ENCODE measurements at regions not wholly inside any gene's neighbourhood (a gene's known extent, or its start where the extent isn't known, plus 50 kb on each side); places are given as distances from the start of the nearest gene placed in this dataset.

DNA sequence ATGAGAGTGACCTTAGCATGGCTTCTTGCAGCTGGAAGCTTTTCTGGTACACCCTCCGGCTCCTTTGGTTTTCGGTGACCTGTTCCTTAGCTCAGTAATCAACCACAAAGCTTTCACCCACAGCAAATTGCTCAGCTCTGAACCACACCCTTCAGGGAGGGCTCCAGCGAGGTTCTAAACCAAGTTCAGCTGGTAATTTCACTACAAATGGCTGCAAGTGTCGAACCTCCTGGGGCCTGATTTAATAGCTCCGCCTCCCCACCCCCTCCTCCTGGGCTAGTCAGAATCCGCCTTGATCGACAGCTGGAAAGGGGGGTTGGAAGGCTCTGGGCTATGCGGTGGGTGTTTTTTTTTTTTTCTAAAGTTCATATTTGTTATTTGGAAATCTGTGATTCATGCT is 150.9 kb upstream of the MCTP2 start (continued):
- TF ChIP-seq TEAD4 (IDR thresholded peaks at IDR 0.05; ENCODE audit: borderline replicate concordance, insufficient read depth), result no peak

DNA sequence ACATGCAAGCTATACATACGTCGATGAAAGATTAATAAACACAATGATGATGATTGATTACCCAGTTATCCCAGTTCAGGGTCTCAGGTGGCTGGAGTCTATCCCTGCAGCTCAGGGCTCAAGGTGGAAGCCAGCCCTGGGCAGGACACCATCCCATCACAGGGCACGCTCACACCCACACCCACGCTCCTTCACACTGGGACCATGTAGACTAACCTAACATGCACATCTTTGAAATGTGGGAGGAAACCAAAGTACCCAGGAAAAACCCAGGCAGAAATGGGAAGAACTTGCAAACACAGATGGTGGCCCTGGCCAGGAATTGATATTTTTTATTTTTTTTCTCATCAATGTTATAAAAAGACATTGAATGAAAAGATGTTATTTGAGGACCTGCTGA is 151.4 kb upstream of the MCTP2 start:
- peaks cover 14 to 46% of the 10 kb centered on the region in 2 experiments; a peak in 3 of 4 replicates for H3K4me1 ChIP-seq (ENCODE audit: control insufficient read depth in 1 of 2, insufficient read depth in 2 of 2, low read depth in 1 of 2, low read length in 1 of 2)
- H3F3A ChIP-seq (replicated peaks; ENCODE audit: insufficient read depth), result peaks cover 6% of the 10 kb centered on the region
- TF ChIP-seq SMC3 (IDR thresholded peaks at IDR 0.05; ENCODE audit: low read depth, low read length) (no peak), CHD2 (IDR thresholded peaks at IDR 0.05; ENCODE audit: low read length, partially characterized antibody) (no peak), EZH2phosphoT487 (IDR thresholded peaks at IDR 0.05; ENCODE audit: borderline replicate concordance, low read depth) (no peak), NFIC (IDR thresholded peaks at IDR 0.05; ENCODE audit: borderline replicate concordance) (no peak), FOXJ3 (CRISPR knock-in tag; IDR thresholded peaks at IDR 0.05) (no peak), TEAD4 (IDR thresholded peaks at IDR 0.05; ENCODE audit: borderline replicate concordance, insufficient read depth) (no peak), FOSL2 (IDR thresholded peaks at IDR 0.05; ENCODE audit: borderline replicate concordance, low read depth) (no peak), FOXM1 (IDR thresholded peaks at IDR 0.05; ENCODE audit: low read depth) (no peak), RFX5 (IDR thresholded peaks at IDR 0.05; ENCODE audit: low read length) (no peak)
- H3K27ac ChIP-seq (ENCODE audit: low read depth in 2 of 2, low read length in 1 of 2), result no peak overlapping the region
- H3K9me2 ChIP-seq, result no peaks in the 10 kb centered on the region
- ChIA-PET CTCF (interaction anchor here (2.2 kb wide), 1 partner anchor 40 kb away, joined by 8 read pairs; no protein-coding TSS in a partner anchor), POLR2A (no interaction called here)
- H3K27me3 ChIP-seq (ENCODE audit: insufficient read depth), result no peaks in the 10 kb centered on the region
- WGBS (ENCODE audit: low lambda C conversion rate), result 71% methylated on average over 4 of the region's 4 CpGs
- H3K36me3 ChIP-seq (replicated peaks in 1 of 2; ENCODE audit: control insufficient read depth in 1 of 2, insufficient read depth in 2 of 2, low read length in 1 of 2), result no peaks in the 10 kb centered on the region
- no peak overlapping the region for H3K4me2 ChIP-seq
- no peak for DNase-seq
- H3K9ac ChIP-seq, result no peak overlapping the region
- no peak overlapping the region for H2AFZ ChIP-seq (ENCODE audit: low read depth)
- no peaks in the 10 kb centered on the region for H4K20me1 ChIP-seq (ENCODE audit: insufficient read depth)
- H3K9me3 ChIP-seq, result no peaks in the 10 kb centered on the region
- no peaks in the 10 kb centered on the region for H3K79me2 ChIP-seq (ENCODE audit: insufficient read depth)
- no peak overlapping the region for H3K4me3 ChIP-seq (ENCODE audit: low read depth in 2 of 2, low read length in 1 of 2)

DNA sequence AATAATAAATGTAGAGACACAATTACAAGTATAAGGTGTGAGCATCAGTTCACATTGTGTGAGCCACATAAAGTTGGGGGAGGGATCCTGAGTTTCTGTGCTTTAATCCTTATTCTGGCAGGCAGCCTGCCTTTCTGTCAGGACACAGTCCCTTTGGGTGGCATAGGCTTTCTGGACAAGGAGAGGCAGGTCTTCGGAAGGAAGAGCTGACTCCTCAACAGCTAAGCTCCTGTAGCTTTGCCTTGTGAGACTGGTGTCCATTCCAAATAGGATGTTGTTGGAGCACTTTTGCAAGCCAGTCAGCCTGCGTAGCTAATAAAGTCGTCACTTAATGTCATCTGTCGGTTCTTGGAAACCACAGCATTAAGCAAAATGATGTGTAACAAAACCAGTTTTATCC is 151.9 kb upstream of the MCTP2 start:
- 81% methylated on average over 4 of the region's 4 CpGs for WGBS (ENCODE audit: low lambda C conversion rate)
- Histone ChIP-seq H3K9me3 (no peaks in the 10 kb centered on the region), H3K27ac (ENCODE audit: low read depth in 2 of 2, low read length in 1 of 2) (no peak overlapping the region), H3F3A (replicated peaks; ENCODE audit: insufficient read depth) (peaks cover 6% of the 10 kb centered on the region), H3K36me3 (replicated peaks in 1 of 2; ENCODE audit: control insufficient read depth in 1 of 2, insufficient read depth in 2 of 2, low read length in 1 of 2) (no peaks in the 10 kb centered on the region), H3K27me3 (ENCODE audit: insufficient read depth) (no peaks in the 10 kb centered on the region), H3K9ac (no peak overlapping the region), H3K9me2 (no peaks in the 10 kb centered on the region), H2AFZ (ENCODE audit: low read depth) (no peak overlapping the region), H3K79me2 (ENCODE audit: insufficient read depth) (no peaks in the 10 kb centered on the region), H3K4me1 (ENCODE audit: control insufficient read depth in 1 of 2, insufficient read depth in 2 of 2, low read depth in 1 of 2, low read length in 1 of 2) (peaks cover 14 to 41% of the 10 kb centered on the region in 2 experiments; a peak in 3 of 4 replicates), H4K20me1 (ENCODE audit: insufficient read depth) (no peaks in the 10 kb centered on the region), H3K4me3 (ENCODE audit: low read depth in 2 of 2, low read length in 1 of 2) (no peak overlapping the region), H3K4me2 (no peak overlapping the region)
- CTCF ChIA-PET, result interaction anchor here (2.2 kb wide), 1 partner anchor 40 kb away, joined by 8 read pairs; no protein-coding TSS in a partner anchor
- TF ChIP-seq MXI1 (IDR thresholded peaks at IDR 0.05; ENCODE audit: low read depth, low read length), result no peak
- TF ChIP-seq FOSL2 (IDR thresholded peaks at IDR 0.05; ENCODE audit: borderline replicate concordance, low read depth), result no peak
- TF ChIP-seq, protein P1, sequence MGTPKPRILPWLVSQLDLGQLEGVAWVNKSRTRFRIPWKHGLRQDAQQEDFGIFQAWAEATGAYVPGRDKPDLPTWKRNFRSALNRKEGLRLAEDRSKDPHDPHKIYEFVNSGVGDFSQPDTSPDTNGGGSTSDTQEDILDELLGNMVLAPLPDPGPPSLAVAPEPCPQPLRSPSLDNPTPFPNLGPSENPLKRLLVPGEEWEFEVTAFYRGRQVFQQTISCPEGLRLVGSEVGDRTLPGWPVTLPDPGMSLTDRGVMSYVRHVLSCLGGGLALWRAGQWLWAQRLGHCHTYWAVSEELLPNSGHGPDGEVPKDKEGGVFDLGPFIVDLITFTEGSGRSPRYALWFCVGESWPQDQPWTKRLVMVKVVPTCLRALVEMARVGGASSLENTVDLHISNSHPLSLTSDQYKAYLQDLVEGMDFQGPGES (IDR thresholded peaks at IDR 0.05; ENCODE audit: low read depth, low read length), result no peak
- TF ChIP-seq TAF1 (IDR thresholded peaks at IDR 0.05; ENCODE audit: borderline replicate concordance, low read depth, low read length), result no peak
- no peak for TF ChIP-seq GABPA (IDR thresholded peaks at IDR 0.05; ENCODE audit: low read depth)
- no peak for TF ChIP-seq FOXM1 (IDR thresholded peaks at IDR 0.05; ENCODE audit: low read depth)
- no peak for TF ChIP-seq TCF12 (IDR thresholded peaks at IDR 0.05)
- TF ChIP-seq EZH2phosphoT487 (IDR thresholded peaks at IDR 0.05; ENCODE audit: borderline replicate concordance, low read depth), result no peak
- no peak for TF ChIP-seq CHD2 (IDR thresholded peaks at IDR 0.05; ENCODE audit: low read length, partially characterized antibody)
- no peak for TF ChIP-seq JUND (IDR thresholded peaks at IDR 0.05)
- TF ChIP-seq FOXJ3 (CRISPR knock-in tag; IDR thresholded peaks at IDR 0.05), result no peak
- no peak for TF ChIP-seq RCOR1 (IDR thresholded peaks at IDR 0.05; ENCODE audit: low read length)
- TF ChIP-seq ELF1 (IDR thresholded peaks at IDR 0.05), result no peak
- no peak for TF ChIP-seq POLR2AphosphoS5 (IDR thresholded peaks at IDR 0.05; ENCODE audit: low read depth, low read length)
- TF ChIP-seq, protein P2, sequence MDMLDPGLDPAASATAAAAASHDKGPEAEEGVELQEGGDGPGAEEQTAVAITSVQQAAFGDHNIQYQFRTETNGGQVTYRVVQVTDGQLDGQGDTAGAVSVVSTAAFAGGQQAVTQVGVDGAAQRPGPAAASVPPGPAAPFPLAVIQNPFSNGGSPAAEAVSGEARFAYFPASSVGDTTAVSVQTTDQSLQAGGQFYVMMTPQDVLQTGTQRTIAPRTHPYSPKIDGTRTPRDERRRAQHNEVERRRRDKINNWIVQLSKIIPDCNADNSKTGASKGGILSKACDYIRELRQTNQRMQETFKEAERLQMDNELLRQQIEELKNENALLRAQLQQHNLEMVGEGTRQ (IDR thresholded peaks at IDR 0.05; ENCODE audit: borderline replicate concordance, low read depth, low read length), result no peak
- no peak for TF ChIP-seq GATA2 (CRISPR knock-in tag; IDR thresholded peaks at IDR 0.05)
- TF ChIP-seq, protein P3, sequence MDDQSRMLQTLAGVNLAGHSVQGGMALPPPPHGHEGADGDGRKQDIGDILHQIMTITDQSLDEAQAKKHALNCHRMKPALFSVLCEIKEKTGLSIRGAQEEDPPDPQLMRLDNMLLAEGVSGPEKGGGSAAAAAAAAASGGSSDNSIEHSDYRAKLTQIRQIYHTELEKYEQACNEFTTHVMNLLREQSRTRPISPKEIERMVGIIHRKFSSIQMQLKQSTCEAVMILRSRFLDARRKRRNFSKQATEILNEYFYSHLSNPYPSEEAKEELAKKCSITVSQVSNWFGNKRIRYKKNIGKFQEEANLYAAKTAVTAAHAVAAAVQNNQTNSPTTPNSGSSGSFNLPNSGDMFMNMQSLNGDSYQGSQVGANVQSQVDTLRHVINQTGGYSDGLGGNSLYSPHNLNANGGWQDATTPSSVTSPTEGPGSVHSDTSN (IDR thresholded peaks at IDR 0.05), result no peak
- POLR2A ChIA-PET, result no interaction called here
- no peak for DNase-seq

Data from SK-N-SH (cell line).